ENCODE measurements at regions not wholly inside any gene's neighbourhood (a gene's known extent, or its start where the extent isn't known, plus 50 kb on each side); places are given as distances from the start of the nearest gene placed in this dataset.

DNA sequence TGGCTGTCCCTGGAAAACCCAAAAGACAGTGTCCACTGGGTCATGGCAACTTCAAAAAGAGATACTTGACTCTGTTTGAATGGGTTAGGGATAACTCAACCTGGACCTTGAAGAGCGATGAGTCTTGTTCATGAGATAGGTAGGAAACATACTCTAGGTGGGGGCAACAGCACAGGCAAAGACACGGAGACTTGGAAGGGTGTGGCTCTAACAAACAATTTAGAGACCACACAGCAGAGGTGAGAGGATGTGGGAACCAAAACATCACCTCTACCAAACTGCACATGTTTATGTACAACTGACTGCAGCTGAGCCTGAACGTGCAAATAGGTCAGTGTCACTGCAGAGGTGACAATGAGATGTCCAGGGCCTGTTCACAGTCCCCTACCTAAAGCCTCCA lies 247.7 kb upstream of the ADRA1B start:
- no peaks in the 10 kb centered on the region for H3K9me3 ChIP-seq
- H3K27me3 ChIP-seq = no peaks in the 10 kb centered on the region
- H3K4me3 ChIP-seq (ENCODE audit: low read depth in 1 of 2, low read length in 1 of 2) = no peak overlapping the region
- H3K4me1 ChIP-seq (ENCODE audit: control insufficient read depth in 1 of 2, insufficient read depth in 1 of 2, low read depth in 1 of 2, low read length in 1 of 2) = no peaks in the 10 kb centered on the region
- TF ChIP-seq, protein P1, sequence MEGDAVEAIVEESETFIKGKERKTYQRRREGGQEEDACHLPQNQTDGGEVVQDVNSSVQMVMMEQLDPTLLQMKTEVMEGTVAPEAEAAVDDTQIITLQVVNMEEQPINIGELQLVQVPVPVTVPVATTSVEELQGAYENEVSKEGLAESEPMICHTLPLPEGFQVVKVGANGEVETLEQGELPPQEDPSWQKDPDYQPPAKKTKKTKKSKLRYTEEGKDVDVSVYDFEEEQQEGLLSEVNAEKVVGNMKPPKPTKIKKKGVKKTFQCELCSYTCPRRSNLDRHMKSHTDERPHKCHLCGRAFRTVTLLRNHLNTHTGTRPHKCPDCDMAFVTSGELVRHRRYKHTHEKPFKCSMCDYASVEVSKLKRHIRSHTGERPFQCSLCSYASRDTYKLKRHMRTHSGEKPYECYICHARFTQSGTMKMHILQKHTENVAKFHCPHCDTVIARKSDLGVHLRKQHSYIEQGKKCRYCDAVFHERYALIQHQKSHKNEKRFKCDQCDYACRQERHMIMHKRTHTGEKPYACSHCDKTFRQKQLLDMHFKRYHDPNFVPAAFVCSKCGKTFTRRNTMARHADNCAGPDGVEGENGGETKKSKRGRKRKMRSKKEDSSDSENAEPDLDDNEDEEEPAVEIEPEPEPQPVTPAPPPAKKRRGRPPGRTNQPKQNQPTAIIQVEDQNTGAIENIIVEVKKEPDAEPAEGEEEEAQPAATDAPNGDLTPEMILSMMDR (IDR thresholded peaks at IDR 0.05) = no peak
- H3K36me3 ChIP-seq = no peaks in the 10 kb centered on the region
- no peak overlapping the region for H3K27ac ChIP-seq

DNA sequence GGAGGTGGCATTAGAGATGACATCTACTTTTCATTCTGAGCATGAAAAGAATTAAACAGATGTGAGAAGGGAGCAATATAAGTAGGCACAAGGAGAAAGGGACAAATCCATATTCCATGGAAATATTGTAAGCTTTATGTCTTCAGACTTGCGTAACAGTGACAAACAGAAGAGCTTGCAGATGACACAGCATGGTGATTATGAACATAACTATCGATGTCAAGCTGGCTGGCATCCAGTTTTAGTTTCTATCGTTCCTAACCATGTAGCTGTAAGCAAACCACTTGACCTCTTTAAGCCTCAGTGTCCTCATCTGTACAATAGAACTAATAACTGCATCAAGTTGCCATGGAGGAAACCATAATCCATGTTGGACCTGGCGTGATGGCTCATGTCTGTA lies 246.7 kb upstream of the ADRA1B start:
- TF ChIP-seq, protein P1 (IDR thresholded peaks at IDR 0.05) = no peak
- H3K9me3 ChIP-seq = no peaks in the 10 kb centered on the region
- no peaks in the 10 kb centered on the region for H3K4me1 ChIP-seq (ENCODE audit: control insufficient read depth in 1 of 2, insufficient read depth in 1 of 2, low read depth in 1 of 2, low read length in 1 of 2)
- H3K27me3 ChIP-seq = no peaks in the 10 kb centered on the region
- no peak overlapping the region for H3K27ac ChIP-seq
- H3K36me3 ChIP-seq = no peaks in the 10 kb centered on the region
- no peak overlapping the region for H3K4me3 ChIP-seq (ENCODE audit: low read depth in 1 of 2, low read length in 1 of 2)

DNA sequence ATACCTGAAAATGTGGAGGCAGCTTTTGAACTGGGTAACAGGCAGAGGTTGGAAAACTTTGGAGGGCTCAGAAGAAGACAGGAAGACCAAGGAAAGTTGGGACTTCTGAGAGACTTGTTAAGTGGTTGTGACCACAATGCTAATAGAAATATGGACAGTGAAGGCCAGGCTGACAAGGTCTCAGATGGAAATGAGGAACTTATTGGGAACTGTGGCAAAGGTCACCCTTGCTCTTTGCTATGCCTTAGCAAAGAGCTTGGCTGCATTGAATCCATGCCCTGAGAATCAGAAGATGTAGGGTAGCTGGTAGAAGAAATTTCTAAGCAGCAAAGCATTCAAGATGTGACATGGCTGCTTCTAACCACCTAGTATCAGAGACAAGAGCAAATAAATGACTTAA lies 244.4 kb upstream of the ADRA1B start:
- Histone ChIP-seq H3K4me3 (ENCODE audit: low read depth in 1 of 2, low read length in 1 of 2) (no peak overlapping the region), H3K36me3 (no peaks in the 10 kb centered on the region), H3K9me3 (no peaks in the 10 kb centered on the region), H3K27me3 (no peaks in the 10 kb centered on the region), H3K27ac (no peak overlapping the region), H3K4me1 (ENCODE audit: control insufficient read depth in 1 of 2, insufficient read depth in 1 of 2, low read depth in 1 of 2, low read length in 1 of 2) (no peaks in the 10 kb centered on the region)
- TF ChIP-seq, protein P1 (IDR thresholded peaks at IDR 0.05) = no peak

DNA sequence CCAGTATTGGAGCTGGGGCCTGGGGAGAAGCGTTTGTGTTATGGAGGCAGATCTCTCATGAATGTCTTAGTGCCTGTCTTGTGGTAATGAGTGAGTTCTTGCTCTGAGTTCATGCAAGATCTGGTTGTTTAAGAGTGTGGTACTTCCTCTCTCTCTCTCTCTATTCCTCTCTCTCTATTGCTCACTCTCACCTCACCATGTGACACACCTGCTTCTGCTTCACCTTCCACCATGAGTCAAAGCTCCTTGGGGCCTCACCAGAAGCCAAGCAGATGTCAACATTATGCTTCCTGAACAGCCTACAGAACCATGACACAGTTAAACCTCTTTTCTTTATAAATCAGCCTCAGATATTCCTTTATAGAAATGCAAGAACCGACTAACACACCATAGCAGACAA lies 242.7 kb upstream of the ADRA1B start:
- Histone ChIP-seq H3K27me3 (no peaks in the 10 kb centered on the region), H3K9me3 (no peaks in the 10 kb centered on the region), H3K36me3 (no peaks in the 10 kb centered on the region), H3K4me3 (ENCODE audit: low read depth in 1 of 2, low read length in 1 of 2) (no peak overlapping the region), H3K4me1 (ENCODE audit: control insufficient read depth in 1 of 2, insufficient read depth in 1 of 2, low read depth in 1 of 2, low read length in 1 of 2) (no peaks in the 10 kb centered on the region), H3K27ac (no peak overlapping the region)
- TF ChIP-seq, protein P1 (IDR thresholded peaks at IDR 0.05) = no peak

DNA sequence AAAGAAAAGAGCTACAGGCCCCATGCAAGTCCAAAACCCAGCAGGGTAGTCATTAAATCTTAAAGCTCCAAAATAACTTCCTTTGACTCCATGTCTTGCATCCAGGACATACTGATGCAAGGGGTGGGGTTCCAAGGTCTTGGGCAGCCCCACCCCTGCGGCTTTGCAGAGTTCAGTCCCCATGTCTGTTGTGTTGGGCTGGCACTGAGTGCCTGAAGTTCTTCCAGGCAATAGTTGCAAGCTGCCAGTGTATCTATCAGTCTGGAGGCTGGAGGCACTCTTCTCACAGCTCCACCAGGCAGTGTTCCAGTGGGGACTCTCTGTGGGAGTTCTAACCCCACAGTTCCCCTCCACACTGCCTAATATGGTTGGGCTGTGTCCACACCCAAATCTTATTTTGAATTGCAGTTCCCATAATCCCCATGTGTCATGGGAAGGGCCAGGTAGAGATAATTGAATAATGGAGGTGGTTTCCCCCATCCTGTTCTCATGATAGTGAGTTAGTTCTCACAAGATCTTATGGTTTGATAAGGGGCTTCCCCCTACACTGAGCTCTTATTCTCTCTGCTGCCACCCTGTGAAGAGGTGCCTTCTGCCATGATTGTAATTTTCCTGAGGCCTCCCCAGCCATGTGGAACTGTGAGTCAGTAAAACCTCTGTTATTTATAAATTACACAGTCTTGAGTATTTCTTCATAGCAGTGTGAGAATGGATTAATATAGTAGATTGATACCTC lies 237.5 kb upstream of the ADRA1B start:
- H3K4me3 ChIP-seq (ENCODE audit: low read depth in 1 of 2, low read length in 1 of 2) = no peak overlapping the region
- TF ChIP-seq, protein P1 (IDR thresholded peaks at IDR 0.05) = no peak
- H3K9me3 ChIP-seq = no peaks in the 10 kb centered on the region
- no peak overlapping the region for H3K27ac ChIP-seq
- no peaks in the 10 kb centered on the region for H3K36me3 ChIP-seq
- H3K4me1 ChIP-seq (ENCODE audit: control insufficient read depth in 1 of 2, insufficient read depth in 1 of 2, low read depth in 1 of 2, low read length in 1 of 2) = no peaks in the 10 kb centered on the region
- no peaks in the 10 kb centered on the region for H3K27me3 ChIP-seq
